Vagina (tissue), 2 donors: ENCODE measurements at regions not wholly inside any gene's neighbourhood (a gene's known extent, or its start where the extent isn't known, plus 50 kb on each side); places are given as distances from the start of the nearest gene placed in this dataset.

Experiments
- CTCF ChIP-seq, 3 experiments: fragments of 450-650 bp in 2 of 3; fragments of 200-600 bp in 1 of 3; sonication (generic) in 1 of 3; IDR thresholded peaks; one replicate each; pipeline ENCODE4 v1.5.1; 2017 to 2019; ENCODE audit warnings: antibody characterized with exemption in 3 of 3, mild to moderate bottlenecking in 2 of 3, moderate library complexity in 2 of 3
- POLR2A ChIP-seq, 2 donors: fragments of 450-650 bp; IDR thresholded peaks; one replicate each; pipeline ENCODE4 v1.6.1; 2017; ENCODE audit warnings: antibody characterized with exemption in 2 of 2, mild to moderate bottlenecking in 2 of 2, moderate library complexity in 2 of 2

GRCh38 chr12:72740064-72740463, 467.9 kb downstream of the TRHDE start:
- no peak for TF ChIP-seq CTCF (IDR thresholded peaks at IDR 0.05)
- no peak for TF ChIP-seq POLR2A (IDR thresholded peaks at IDR 0.05)
